ENCODE measurements at regions not wholly inside any gene's neighbourhood (a gene's known extent, or its start where the extent isn't known, plus 50 kb on each side); places are given as distances from the start of the nearest gene placed in this dataset.

GRCh38 chr18:60146220-60146960 is 226.2 kb downstream of the MC4R start:
- TF ChIP-seq, protein P1, sequence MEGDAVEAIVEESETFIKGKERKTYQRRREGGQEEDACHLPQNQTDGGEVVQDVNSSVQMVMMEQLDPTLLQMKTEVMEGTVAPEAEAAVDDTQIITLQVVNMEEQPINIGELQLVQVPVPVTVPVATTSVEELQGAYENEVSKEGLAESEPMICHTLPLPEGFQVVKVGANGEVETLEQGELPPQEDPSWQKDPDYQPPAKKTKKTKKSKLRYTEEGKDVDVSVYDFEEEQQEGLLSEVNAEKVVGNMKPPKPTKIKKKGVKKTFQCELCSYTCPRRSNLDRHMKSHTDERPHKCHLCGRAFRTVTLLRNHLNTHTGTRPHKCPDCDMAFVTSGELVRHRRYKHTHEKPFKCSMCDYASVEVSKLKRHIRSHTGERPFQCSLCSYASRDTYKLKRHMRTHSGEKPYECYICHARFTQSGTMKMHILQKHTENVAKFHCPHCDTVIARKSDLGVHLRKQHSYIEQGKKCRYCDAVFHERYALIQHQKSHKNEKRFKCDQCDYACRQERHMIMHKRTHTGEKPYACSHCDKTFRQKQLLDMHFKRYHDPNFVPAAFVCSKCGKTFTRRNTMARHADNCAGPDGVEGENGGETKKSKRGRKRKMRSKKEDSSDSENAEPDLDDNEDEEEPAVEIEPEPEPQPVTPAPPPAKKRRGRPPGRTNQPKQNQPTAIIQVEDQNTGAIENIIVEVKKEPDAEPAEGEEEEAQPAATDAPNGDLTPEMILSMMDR (IDR thresholded peaks at IDR 0.05): no peak
- TF ChIP-seq POLR2AphosphoS5 (IDR thresholded peaks at IDR 0.05) (no peak), EP300 (IDR thresholded peaks at IDR 0.05) (no peak)

Data from suprapubic skin (tissue), 4 donors.